ENCODE measurements at regions not wholly inside any gene's neighbourhood (a gene's known extent, or its start where the extent isn't known, plus 50 kb on each side); places are given as distances from the start of the nearest gene placed in this dataset.

DNA sequence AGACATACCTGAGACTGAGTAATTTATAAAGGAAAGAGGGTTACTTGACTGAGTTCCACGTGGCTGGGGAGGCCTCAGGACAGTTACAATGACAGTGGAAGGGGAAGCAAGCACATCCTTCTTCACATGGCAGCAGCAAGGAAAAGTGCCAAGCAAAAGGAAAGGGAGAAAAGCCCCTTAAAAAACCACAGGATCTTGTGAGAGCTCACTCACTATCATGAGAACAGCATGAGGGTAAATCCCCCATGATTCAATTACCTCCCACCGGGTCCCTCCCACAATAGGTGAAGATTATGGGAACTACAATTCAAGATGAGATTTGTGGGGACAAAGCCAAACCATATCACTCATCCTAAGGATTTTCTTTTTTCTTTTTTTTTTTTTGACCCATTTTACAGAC lies 177.8 kb upstream of the EEA1 start:
- no peak for DNase-seq

DNA sequence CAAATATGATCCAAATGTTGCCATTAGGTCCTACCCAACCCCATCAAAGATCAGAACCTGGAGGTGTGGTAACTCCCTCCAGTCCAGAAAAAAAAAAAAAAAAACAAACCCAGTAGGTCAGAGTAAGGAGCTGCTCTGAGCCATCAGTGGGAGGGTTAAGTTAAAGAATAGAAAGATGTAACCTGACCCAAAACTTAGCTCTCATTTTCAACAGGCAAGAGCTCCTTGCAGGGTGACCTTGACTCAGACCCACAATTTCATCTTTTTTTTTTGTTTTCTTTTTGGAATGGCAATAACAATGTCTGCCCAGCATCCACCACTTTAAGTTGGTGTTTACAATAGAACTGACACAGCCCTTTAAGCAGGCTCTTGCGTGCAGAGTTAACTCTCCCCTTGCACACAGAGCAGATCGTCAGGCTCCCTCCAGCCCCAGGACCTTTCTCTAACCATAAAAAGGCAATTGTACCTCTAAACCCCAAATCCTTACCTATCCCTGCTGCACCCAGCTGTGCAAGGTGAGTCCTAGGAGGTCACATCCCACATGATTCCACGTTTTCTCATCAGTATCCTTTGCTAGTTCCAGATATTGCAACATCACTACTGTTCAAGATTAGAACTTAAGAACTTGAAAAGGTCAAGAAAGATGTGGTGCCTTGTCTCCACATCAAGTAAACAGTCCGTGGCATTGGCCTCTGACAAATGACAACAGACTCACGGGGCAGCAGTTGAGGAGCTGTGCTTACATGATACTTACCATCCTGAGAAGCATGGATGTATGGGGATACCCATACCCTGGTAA lies 178.6 kb upstream of the EEA1 start:
- no peak for DNase-seq

DNA sequence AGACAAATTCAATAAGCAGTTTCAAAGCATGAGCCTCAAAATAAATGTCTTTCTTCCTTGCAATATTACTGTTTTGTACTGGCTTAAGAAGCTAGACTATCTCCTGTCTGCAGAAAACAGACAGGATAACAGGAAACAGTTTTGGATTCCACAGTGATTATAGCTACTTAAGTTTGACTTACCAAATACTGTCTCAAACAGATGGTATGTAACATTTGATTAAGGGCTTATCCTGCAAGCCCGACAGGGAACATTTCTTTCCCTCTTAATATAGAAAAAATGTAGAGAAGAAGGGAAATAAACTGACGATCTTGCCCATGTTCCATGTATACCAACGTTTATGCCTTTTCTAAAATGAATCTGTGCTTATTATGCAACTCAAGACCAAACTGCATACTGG lies 179.9 kb upstream of the EEA1 start:
- peak; percentile 28 for DNase-seq

DNA sequence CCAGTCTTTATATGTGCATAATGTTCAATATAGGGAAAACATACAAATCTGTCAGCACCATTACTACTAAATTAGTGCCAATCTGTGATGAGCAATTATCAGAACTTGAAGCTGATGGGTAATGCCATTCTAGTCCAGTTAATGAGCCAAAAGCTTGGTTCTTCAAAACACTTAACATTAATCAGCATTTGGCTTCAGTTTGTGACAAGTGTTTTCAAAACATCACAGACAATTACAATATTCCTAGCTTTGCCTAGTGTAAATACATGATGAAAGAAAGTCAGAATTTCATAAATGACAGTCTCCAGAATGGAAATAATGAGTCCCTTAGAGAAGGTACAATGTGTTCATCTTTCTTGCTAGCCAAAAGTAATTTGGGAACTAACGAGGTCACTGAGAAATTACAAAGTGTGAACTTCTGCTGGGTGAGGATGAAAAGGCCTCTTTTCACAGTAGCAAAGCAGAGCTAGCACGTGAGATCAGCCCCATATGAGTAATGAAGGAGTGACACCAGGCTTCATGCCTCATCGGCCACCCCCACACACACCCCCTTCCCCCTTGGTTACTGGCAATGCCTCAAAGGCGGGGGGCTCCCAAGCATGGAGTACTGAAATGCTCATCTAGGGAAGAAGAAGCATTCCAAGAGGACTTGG lies 180.6 kb upstream of the EEA1 start:
- DNase-seq, result peak; percentile 20

DNA sequence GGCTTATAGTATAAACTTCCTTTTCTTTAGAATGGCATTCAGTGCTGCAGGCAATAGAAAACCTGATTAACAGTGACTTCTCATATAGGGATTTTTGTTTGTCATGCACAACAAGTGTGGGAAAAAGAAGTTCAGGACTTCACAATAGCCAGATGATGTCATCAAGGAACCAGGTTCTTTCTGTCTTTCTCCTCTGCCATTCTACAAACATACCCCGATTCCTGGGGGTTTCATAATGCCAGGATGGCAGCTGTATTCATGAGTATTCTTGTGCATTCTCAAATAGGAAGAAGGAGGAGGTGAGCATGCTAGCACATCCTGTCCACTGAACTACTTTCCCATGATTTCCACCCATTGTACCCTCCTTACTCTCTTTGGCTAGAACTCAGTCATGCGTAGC lies 182.7 kb upstream of the EEA1 start:
- DNase-seq, result no peak

GRCh38 chr12:93113317-93114006 lies 184.4 kb upstream of the EEA1 start:
- DNase-seq, result no peak

- no peak for DNase-seq
Observed at GRCh38 chr12:93115198-93115601, 186.1 kb upstream of the EEA1 start.

DNA sequence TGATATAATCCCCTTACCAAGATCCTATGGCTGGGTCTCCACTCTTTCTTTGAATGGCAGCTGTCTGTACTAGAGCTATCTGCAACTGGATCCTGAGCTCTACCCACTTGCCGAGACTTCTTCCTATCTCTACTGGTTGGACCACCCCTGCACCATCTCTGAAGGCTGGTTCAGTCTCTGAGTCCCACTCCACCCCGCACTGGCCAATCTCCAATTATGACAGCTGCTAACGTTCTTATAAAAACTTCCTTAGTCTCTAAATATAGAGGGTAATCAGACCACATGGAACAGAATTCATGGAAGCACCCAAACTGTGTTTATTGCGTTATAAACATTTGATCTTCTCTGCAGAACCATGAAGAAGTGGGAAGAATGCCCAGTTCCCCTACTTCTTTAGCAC lies 186.6 kb upstream of the EEA1 start:
- DNase-seq, result no peak

DNA sequence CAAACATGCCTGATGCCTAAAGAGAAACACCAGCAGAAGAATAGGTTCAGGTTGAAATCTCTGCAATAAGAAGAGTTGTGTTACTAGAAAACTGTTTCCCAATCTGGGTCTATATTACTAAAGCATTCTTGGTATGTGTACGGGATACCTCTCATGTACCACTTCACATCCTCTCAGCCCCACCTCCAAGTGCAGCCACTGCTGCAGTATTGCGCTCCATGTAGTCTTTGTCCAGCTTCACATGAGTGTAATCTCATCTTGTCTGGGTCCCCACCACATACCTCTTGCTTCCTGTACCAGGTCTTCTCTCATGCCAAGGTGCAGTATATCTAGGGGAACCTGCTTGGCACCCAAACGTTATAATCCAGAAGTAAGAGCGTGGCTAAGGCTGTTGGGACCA lies 187.5 kb upstream of the EEA1 start:
- DNase-seq, result no peak

- no peak for DNase-seq
Observed at GRCh38 chr12:93121729-93122488, 192.8 kb upstream of the EEA1 start.

GRCh38 chr12:93122569-93123091 lies 193.5 kb upstream of the EEA1 start:
- DNase-seq, result no peak

GRCh38 chr12:93125126-93125525 lies 196.0 kb upstream of the EEA1 start:
- no peak for DNase-seq

DNA sequence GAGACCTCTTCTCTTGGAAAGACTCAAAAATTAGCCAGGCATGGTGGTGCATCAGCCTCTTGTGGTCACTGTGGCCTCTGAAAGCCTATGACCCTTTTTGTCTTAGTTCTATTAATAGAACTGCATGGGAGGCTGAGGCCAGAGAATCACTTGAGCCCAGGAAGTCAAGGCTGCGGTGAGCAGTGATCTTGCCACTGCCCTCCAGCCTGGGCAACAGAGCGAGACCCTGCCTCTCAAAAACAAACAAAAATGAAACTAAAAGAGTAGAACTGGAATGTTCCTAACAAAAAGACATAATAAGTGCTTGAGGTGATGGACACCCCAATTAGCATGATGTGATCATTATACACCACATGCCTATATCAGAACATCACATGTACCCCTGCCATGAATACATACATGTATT lies 197.0 kb upstream of the EEA1 start:
- no peak for DNase-seq

GRCh38 chr12:93127107-93127560 lies 198.0 kb upstream of the EEA1 start:
- DNase-seq, result no peak

DNA sequence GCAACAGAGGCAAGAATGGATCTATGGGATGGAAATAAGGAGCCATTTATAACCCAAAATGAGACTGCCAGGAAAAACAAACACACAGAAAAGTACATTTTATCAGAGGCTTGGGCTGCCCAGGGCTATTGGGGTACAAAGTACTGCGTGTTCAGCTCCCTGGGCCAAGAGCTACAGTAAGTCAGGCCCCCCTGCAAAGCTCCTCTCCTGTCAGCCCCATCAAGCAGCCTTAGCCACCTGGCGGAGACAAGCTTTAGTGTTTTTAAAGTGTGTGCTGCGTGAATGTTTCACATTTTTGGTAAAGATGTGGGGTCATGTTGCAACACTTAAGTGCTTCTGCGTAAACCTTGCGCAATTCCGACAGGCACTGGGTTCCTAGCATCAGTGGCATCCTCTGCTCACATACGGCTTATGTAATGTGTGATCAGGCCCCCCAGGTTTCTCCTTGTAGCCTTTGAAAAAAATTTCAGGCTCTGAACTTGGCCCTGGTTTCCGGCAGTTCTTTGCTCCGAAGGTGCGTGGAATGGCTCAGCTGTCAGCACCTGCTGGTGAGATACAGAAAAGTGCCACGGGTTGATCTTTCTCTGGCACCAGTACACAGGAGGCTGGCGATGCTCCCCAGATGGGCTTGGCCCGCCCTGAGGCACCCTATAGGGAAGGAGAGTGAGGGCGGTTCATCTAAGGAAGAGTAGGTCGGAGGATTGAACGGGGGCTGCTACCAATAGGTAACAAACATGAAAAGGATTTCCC lies 198.7 kb upstream of the EEA1 start:
- DNase-seq, result no peak

DNA sequence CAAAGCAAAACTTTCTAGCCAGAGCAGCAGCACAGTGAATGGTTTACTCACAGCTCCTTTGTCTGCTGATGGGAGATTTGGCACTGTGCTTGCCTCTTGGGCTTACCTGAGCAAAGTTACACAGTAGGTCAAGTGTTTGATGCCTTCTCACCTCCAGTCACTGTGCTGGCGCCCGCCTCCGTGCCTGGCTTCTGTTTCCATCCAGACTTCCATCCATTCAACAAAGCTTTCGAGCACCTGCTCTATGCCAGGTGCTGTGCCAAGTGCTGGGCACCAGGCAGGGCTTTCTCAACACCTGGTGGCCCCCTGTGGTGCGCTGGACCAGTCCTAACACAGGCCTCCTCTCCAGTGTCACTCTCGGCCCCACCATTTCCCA lies 199.2 kb upstream of the EEA1 start:
- DNase-seq, result no peak

DNA sequence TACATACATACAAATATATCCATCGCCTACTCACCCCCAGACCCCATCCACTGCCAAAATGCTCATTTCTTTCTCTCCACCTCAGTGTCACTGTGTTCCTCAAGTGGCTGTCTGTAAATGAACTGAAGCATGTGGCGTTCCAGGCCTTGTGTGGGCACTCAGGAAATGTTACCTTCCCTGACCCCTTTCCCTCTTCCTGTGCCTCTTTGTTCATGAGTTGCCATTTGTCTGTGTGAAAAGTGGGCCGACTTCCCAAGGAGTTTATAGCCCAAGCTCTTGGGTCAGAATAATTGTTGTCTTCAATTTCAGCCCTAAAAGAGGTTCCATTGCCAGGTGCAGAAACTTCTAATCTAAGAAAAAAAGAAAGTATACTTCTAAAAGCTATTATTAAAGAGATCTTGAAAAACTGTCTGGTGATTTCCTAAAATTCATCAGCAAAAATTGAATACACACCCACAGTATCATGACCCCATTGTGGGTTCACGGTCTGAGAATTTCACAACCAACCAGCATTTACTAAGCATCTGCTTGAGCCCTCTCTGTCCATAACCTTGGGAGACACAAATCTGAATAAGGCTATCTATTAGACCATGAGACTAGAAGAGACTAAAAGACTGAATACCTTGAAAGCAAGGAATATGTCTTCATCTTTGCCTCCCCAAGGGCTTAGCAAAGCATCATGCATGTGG lies 201.4 kb upstream of the EEA1 start:
- no peak for DNase-seq

DNA sequence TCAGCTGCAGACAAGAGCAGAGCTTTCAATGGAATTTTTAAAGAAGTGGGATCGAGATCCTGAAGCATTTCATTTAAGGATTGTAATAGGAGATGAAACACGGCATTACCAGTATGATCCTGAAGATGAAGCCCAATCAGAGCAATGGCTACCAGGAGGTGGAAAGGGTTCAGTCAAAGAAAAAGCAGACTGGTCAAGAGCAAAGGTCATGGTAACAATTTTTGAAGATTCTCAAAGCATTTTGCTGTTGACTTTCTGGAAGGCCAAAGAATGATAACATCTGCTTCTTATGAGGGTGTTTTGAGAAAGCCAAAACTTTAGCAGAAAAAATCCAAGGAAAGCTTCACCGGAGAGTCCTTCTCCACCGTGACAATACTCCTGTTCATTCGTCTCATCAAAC lies 204.3 kb upstream of the EEA1 start:
- DNase-seq, result no peak

DNA sequence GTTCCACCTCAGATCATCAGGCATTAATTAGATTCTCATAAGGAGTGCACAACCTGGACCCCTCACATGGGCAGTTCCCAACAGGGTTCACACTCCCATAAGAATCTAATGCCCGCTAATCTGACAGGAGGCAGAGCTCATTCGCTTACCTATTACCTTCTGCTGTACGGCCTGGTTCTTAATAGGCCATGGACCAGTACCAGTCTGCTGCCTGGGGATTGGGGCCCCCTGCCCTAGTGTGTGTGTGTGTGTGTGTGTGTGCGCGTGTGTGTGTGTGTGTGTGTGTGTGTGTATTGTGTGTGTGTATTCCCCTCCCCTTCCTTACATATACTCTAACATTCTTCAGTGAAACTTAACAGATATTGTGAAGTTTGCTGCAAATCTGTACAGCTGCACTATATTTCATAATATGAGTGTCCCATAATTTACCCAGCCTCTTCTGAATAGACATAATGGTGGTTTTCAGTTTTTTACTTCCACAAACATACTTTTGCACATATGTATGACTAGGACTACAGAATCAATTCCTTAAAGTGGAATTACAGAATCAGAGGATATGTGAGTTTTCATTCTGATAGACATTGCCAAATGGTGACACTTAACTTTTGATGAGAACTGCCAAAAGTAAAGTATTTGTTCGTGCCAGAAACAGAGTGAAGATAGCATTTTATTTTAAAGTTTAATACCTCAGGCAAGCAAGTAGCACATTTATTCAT lies 205.2 kb upstream of the EEA1 start:
- DNase-seq, result no peak

DNA sequence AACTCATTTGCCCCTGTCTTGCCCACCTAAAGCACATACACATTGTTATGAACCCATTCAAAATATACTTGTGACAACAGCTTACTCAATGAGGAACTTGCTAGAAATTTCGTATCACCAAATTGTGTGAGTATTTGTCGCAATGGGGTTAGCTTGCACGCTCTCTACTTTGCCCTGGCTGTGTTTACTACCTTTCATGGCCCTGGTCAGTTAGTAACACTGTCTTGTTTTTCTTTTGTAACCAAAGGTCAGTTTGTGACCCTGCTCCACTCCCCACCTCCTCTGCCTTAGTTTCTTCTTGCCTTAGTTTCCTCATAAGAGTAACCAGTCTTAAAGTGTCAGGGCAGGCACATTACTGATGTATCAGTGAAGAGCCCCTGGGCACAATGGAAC lies 205.8 kb upstream of the EEA1 start:
- no peak for DNase-seq

Data from NCI-H524 treated with DMSO at 0.1 percent for 48 hours (cell line).